ENCODE measurements at regions not wholly inside any gene's neighbourhood (a gene's known extent, or its start where the extent isn't known, plus 50 kb on each side); places are given as distances from the start of the nearest gene placed in this dataset.

- no peaks in the 10 kb centered on the region for H3K36me3 Mint-ChIP-seq (ENCODE audit: low read depth, unreplicated experiment)
- DNase-seq (ENCODE audit: low read depth) (no peak), FAIRE-seq (no peak)
- no peak overlapping the region for H3K27ac Mint-ChIP-seq (ENCODE audit: unreplicated experiment)
- no peaks in the 10 kb centered on the region for H3K27me3 Mint-ChIP-seq (ENCODE audit: low read depth, unreplicated experiment)
- Histone ChIP-seq H3K9ac (ENCODE audit: low read length) (no peak overlapping the region), H4K20me1 (ENCODE audit: insufficient read depth, low read length) (no peaks in the 10 kb centered on the region), H3K9me3 (ENCODE audit: insufficient read depth, low read depth, low read length) (no peaks in the 10 kb centered on the region), H3K79me2 (ENCODE audit: insufficient read depth, low read length) (no peaks in the 10 kb centered on the region), H3K27ac (ENCODE audit: low read depth, low read length) (no peak overlapping the region), H3K27me3 (ENCODE audit: insufficient read depth, low read length) (no peaks in the 10 kb centered on the region), H3K4me2 (ENCODE audit: low read length) (no peak overlapping the region), H2AFZ (ENCODE audit: low read depth, low read length) (no peak overlapping the region), H3K4me3 (ENCODE audit: insufficient read depth, low read depth, low read length) (no peak overlapping the region), H3K36me3 (ENCODE audit: insufficient read depth, low read length) (no peaks in the 10 kb centered on the region), H3K4me1 (ENCODE audit: insufficient read depth, low read length) (peaks cover 24% of the 10 kb centered on the region)
- H3K9me3 Mint-ChIP-seq (ENCODE audit: unreplicated experiment), result no peaks in the 10 kb centered on the region
- peaks cover 2% of the 10 kb centered on the region for H3K4me1 Mint-ChIP-seq (ENCODE audit: low read depth, unreplicated experiment)
- TF ChIP-seq EZH2 (IDR thresholded peaks at IDR 0.05; ENCODE audit: insufficient read depth, low read length), result no peak
- TF ChIP-seq, protein P1, sequence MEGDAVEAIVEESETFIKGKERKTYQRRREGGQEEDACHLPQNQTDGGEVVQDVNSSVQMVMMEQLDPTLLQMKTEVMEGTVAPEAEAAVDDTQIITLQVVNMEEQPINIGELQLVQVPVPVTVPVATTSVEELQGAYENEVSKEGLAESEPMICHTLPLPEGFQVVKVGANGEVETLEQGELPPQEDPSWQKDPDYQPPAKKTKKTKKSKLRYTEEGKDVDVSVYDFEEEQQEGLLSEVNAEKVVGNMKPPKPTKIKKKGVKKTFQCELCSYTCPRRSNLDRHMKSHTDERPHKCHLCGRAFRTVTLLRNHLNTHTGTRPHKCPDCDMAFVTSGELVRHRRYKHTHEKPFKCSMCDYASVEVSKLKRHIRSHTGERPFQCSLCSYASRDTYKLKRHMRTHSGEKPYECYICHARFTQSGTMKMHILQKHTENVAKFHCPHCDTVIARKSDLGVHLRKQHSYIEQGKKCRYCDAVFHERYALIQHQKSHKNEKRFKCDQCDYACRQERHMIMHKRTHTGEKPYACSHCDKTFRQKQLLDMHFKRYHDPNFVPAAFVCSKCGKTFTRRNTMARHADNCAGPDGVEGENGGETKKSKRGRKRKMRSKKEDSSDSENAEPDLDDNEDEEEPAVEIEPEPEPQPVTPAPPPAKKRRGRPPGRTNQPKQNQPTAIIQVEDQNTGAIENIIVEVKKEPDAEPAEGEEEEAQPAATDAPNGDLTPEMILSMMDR (IDR thresholded peaks at IDR 0.05; ENCODE audit: insufficient read depth, low read depth, low read length), result no peak
- H3K4me3 Mint-ChIP-seq (ENCODE audit: unreplicated experiment), result no peak overlapping the region
These were observed 185.5 kb downstream of the SATB1 start for GRCh38 chr3:18239674-18240073.

- Histone ChIP-seq H3K27ac (ENCODE audit: low read depth, low read length) (no peak overlapping the region), H4K20me1 (ENCODE audit: insufficient read depth, low read length) (no peaks in the 10 kb centered on the region), H3K4me1 (ENCODE audit: insufficient read depth, low read length) (peaks cover 24% of the 10 kb centered on the region), H3K27me3 (ENCODE audit: insufficient read depth, low read length) (peaks cover 2% of the 10 kb centered on the region), H3K4me2 (ENCODE audit: low read length) (peak overlapping the region; percentile 66), H3K36me3 (ENCODE audit: insufficient read depth, low read length) (no peaks in the 10 kb centered on the region), H2AFZ (ENCODE audit: low read depth, low read length) (peak overlapping the region; percentile 18), H3K4me3 (ENCODE audit: insufficient read depth, low read depth, low read length) (no peak overlapping the region), H3K79me2 (ENCODE audit: insufficient read depth, low read length) (no peaks in the 10 kb centered on the region), H3K9me3 (ENCODE audit: insufficient read depth, low read depth, low read length) (no peaks in the 10 kb centered on the region), H3K9ac (ENCODE audit: low read length) (no peak overlapping the region)
- FAIRE-seq, result no peak
- no peaks in the 10 kb centered on the region for H3K9me3 Mint-ChIP-seq (ENCODE audit: unreplicated experiment)
- no peaks in the 10 kb centered on the region for H3K27me3 Mint-ChIP-seq (ENCODE audit: low read depth, unreplicated experiment)
- H3K36me3 Mint-ChIP-seq (ENCODE audit: low read depth, unreplicated experiment), result no peaks in the 10 kb centered on the region
- peak; percentile 67 for DNase-seq (ENCODE audit: low read depth)
- TF ChIP-seq EZH2 (IDR thresholded peaks at IDR 0.05; ENCODE audit: insufficient read depth, low read length), result no peak
- TF ChIP-seq, protein P1 (IDR thresholded peaks at IDR 0.05; ENCODE audit: insufficient read depth, low read depth, low read length), result no peak
- H3K4me1 Mint-ChIP-seq (ENCODE audit: low read depth, unreplicated experiment), result peaks cover 5% of the 10 kb centered on the region
- H3K27ac Mint-ChIP-seq (ENCODE audit: unreplicated experiment), result no peak overlapping the region
- H3K4me3 Mint-ChIP-seq (ENCODE audit: unreplicated experiment), result no peak overlapping the region
These were observed 186.3 kb downstream of the SATB1 start for GRCh38 chr3:18238746-18239331.

DNA sequence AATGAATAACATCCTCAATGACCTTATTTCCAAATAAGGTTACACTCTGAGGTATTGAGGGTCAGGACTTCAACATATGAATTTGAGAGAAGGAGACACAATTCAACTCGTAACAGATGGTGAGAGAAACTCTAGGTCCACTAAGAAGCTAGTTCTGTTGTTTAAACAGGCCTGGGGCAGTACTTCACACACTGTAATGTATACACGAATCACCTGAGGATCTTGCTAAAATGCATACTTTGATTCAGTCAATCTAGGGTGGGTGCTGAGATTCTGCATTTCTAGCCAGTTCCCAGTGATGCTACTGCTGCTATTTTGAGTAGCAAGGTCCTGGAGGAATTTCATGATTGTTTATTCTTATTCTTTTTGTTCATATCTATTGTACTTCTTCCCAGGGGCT is 186.8 kb downstream of the SATB1 start:
- no peak overlapping the region for H3K27ac ChIP-seq (ENCODE audit: low read depth, low read length)
- DNase-seq (ENCODE audit: low read depth) (no peak), FAIRE-seq (no peak)
- Mint-ChIP-seq H3K27ac (ENCODE audit: unreplicated experiment) (no peak overlapping the region), H3K4me3 (ENCODE audit: unreplicated experiment) (no peak overlapping the region), H3K27me3 (ENCODE audit: low read depth, unreplicated experiment) (no peaks in the 10 kb centered on the region), H3K9me3 (ENCODE audit: unreplicated experiment) (no peaks in the 10 kb centered on the region), H3K36me3 (ENCODE audit: low read depth, unreplicated experiment) (no peaks in the 10 kb centered on the region), H3K4me1 (ENCODE audit: low read depth, unreplicated experiment) (peaks cover 5% of the 10 kb centered on the region)
- peak overlapping the region; percentile 66 for H3K4me2 ChIP-seq (ENCODE audit: low read length)
- peak overlapping the region; percentile 18 for H2AFZ ChIP-seq (ENCODE audit: low read depth, low read length)
- no peak overlapping the region for H3K9ac ChIP-seq (ENCODE audit: low read length)
- H3K4me1 ChIP-seq (ENCODE audit: insufficient read depth, low read length), result peaks cover 24% of the 10 kb centered on the region
- peaks cover 2% of the 10 kb centered on the region for H3K27me3 ChIP-seq (ENCODE audit: insufficient read depth, low read length)
- no peaks in the 10 kb centered on the region for H3K9me3 ChIP-seq (ENCODE audit: insufficient read depth, low read depth, low read length)
- no peak for TF ChIP-seq EZH2 (IDR thresholded peaks at IDR 0.05; ENCODE audit: insufficient read depth, low read length)
- TF ChIP-seq, protein P1 (IDR thresholded peaks at IDR 0.05; ENCODE audit: insufficient read depth, low read depth, low read length), result no peak
- no peaks in the 10 kb centered on the region for H3K36me3 ChIP-seq (ENCODE audit: insufficient read depth, low read length)
- no peaks in the 10 kb centered on the region for H4K20me1 ChIP-seq (ENCODE audit: insufficient read depth, low read length)
- H3K4me3 ChIP-seq (ENCODE audit: insufficient read depth, low read depth, low read length), result no peak overlapping the region
- H3K79me2 ChIP-seq (ENCODE audit: insufficient read depth, low read length), result no peaks in the 10 kb centered on the region

Data from astrocyte (in vitro differentiated cells and primary cell).